ENCODE measurements at regions not wholly inside any gene's neighbourhood (a gene's known extent, or its start where the extent isn't known, plus 50 kb on each side); places are given as distances from the start of the nearest gene placed in this dataset.

- TF ChIP-seq CTCF (IDR thresholded peaks at IDR 0.05): no peak
- TF ChIP-seq POLR2A (IDR thresholded peaks at IDR 0.05): no peak
- TF ChIP-seq EP300 (IDR thresholded peaks at IDR 0.05): no peak
Observed at GRCh38 chr5:3305432-3305831, 290.2 kb upstream of the IRX1 start.

Data from tibial nerve (tissue), 4 donors.